ENCODE measurements at regions not wholly inside any gene's neighbourhood (a gene's known extent, or its start where the extent isn't known, plus 50 kb on each side); places are given as distances from the start of the nearest gene placed in this dataset.

DNA sequence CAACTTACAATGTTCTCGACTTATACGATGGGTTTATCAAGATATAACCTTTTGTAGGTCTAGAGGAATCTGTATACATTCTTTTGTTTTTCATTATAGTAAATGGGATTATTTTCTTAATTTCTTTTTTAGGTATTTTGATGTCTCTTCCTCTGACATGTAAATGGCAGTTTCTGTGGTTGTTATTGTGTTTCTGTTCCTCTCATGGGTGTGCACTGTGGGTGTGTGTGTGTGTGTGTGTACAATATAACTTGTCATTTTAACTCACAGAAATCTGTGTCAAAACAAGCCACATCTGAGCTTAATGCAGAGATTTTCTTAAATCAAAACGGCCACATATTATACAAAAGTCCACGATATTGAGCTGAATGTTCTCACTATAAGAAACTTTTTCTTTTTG is 1300.8 kb upstream of the B3GALT2 start:
- TF ChIP-seq ZNF76 (CRISPR knock-in tag; IDR thresholded peaks at IDR 0.05; ENCODE audit: borderline replicate concordance) (no peak), JUND (IDR thresholded peaks at IDR 0.05; ENCODE audit: borderline replicate concordance, low read depth, low read length) (no peak), JUND (tag; IDR thresholded peaks at IDR 0.05; ENCODE audit: borderline replicate concordance, low read depth, low read length) (no peak), HDAC6 (IDR thresholded peaks at IDR 0.05; ENCODE audit: low read depth, low read length) (no peak), ZSCAN32 (CRISPR knock-in tag; IDR thresholded peaks at IDR 0.05) (no peak), KDM2B (CRISPR knock-in tag; IDR thresholded peaks at IDR 0.05) (no peak), RBM25 (IDR thresholded peaks at IDR 0.05; ENCODE audit: low read depth, low read length, severe bottlenecking) (no peak), EP300 (IDR thresholded peaks at IDR 0.05; ENCODE audit: low read length) (no peak), MBD2 (IDR thresholded peaks at IDR 0.05; ENCODE audit: borderline replicate concordance, low read depth) (no peak), CXXC5 (CRISPR knock-in tag; IDR thresholded peaks at IDR 0.05) (no peak), MCM5 (IDR thresholded peaks at IDR 0.05; ENCODE audit: low read depth) (no peak)
- TF ChIP-seq, protein P1, sequence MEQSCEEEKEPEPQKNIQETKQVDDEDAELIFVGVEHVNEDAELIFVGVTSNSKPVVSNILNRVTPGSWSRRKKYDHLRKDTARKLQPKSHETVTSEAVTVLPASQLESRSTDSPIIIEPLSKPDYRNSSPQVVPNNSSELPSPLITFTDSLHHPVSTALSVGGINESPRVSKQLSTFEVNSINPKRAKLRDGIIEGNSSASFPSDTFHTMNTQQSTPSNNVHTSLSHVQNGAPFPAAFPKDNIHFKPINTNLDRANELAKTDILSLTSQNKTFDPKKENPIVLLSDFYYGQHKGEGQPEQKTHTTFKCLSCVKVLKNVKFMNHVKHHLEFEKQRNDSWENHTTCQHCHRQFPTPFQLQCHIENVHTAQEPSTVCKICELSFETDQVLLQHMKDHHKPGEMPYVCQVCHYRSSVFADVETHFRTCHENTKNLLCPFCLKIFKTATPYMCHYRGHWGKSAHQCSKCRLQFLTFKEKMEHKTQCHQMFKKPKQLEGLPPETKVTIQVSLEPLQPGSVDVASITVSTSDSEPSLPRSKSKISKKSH (CRISPR knock-in tag; IDR thresholded peaks at IDR 0.05), result no peak
- TF ChIP-seq, protein P2, sequence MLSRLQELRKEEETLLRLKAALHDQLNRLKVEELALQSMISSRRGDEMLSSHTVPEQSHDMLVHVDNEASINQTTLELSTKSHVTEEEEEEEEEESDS (CRISPR knock-in tag; IDR thresholded peaks at IDR 0.05), result no peak
- TF ChIP-seq, protein P3, sequence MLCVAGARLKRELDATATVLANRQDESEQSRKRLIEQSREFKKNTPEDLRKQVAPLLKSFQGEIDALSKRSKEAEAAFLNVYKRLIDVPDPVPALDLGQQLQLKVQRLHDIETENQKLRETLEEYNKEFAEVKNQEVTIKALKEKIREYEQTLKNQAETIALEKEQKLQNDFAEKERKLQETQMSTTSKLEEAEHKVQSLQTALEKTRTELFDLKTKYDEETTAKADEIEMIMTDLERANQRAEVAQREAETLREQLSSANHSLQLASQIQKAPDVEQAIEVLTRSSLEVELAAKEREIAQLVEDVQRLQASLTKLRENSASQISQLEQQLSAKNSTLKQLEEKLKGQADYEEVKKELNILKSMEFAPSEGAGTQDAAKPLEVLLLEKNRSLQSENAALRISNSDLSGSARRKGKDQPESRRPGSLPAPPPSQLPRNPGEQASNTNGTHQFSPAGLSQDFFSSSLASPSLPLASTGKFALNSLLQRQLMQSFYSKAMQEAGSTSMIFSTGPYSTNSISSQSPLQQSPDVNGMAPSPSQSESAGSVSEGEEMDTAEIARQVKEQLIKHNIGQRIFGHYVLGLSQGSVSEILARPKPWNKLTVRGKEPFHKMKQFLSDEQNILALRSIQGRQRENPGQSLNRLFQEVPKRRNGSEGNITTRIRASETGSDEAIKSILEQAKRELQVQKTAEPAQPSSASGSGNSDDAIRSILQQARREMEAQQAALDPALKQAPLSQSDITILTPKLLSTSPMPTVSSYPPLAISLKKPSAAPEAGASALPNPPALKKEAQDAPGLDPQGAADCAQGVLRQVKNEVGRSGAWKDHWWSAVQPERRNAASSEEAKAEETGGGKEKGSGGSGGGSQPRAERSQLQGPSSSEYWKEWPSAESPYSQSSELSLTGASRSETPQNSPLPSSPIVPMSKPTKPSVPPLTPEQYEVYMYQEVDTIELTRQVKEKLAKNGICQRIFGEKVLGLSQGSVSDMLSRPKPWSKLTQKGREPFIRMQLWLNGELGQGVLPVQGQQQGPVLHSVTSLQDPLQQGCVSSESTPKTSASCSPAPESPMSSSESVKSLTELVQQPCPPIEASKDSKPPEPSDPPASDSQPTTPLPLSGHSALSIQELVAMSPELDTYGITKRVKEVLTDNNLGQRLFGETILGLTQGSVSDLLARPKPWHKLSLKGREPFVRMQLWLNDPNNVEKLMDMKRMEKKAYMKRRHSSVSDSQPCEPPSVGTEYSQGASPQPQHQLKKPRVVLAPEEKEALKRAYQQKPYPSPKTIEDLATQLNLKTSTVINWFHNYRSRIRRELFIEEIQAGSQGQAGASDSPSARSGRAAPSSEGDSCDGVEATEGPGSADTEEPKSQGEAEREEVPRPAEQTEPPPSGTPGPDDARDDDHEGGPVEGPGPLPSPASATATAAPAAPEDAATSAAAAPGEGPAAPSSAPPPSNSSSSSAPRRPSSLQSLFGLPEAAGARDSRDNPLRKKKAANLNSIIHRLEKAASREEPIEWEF (CRISPR knock-in tag; IDR thresholded peaks at IDR 0.05), result no peak
- Histone ChIP-seq H3K36me3 (ENCODE audit: control insufficient read depth, insufficient read depth, low read length) (no peaks in the 10 kb centered on the region), H3K9ac (ENCODE audit: insufficient read depth in 1 of 2, low read depth in 2 of 2, low read length in 2 of 2) (no peak overlapping the region), H2AFZ (ENCODE audit: low read depth, low read length) (no peak overlapping the region), H3K27me3 (ENCODE audit: control insufficient read depth in 2 of 2, insufficient read depth in 2 of 2, low read length in 2 of 2) (no peaks in the 10 kb centered on the region), H3K9me3 (replicated peaks; ENCODE audit: control insufficient read depth, insufficient read depth, low read depth, low read length) (no peaks in the 10 kb centered on the region; the same call in 1 of the 2 replicates), H3K4me3 (no peak overlapping the region), H3K4me1 (replicated peaks in 1 of 2; ENCODE audit: control insufficient read depth in 2 of 2, insufficient read depth in 2 of 2, low read length in 2 of 2) (no peaks in the 10 kb centered on the region), H3K9me1 (ENCODE audit: control insufficient read depth, insufficient read depth, low read length) (no peaks in the 10 kb centered on the region), H3K79me2 (ENCODE audit: control insufficient read depth, insufficient read depth, low read length) (no peaks in the 10 kb centered on the region), H3K4me2 (ENCODE audit: insufficient read depth, low read length) (no peak overlapping the region), H3K27ac (ENCODE audit: extremely low read depth, low read depth, low read length) (no peak overlapping the region), H4K20me1 (replicated peaks; ENCODE audit: control insufficient read depth, insufficient read depth, low read length) (no peaks in the 10 kb centered on the region)
- DNase-seq (ENCODE audit: extremely low read depth in 1 of 4, low spot score in 3 of 4), result no peak
- intact Hi-C loops (cut with micrococcal nuclease) (no loop called here), in situ Hi-C loops (cut with MboI) (no loop called here)
- POLR2A ChIA-PET, result no interaction called here
- no peak for FAIRE-seq
- CTCF ChIA-PET (ENCODE audit: low intra/inter-chr PET ratio), result no interaction called here
- no peak for ATAC-seq
- WGBS (ENCODE audit: insufficient coverage, low coverage, missing lambda C conversion rate), result 1% methylated on average over 4 of the region's 4 CpGs
- no TSS peak for BruUV-seq (replicated peaks)

All from K562 (cell line).